ENCODE measurements at regions not wholly inside any gene's neighbourhood (a gene's known extent, or its start where the extent isn't known, plus 50 kb on each side); places are given as distances from the start of the nearest gene placed in this dataset.

DNA sequence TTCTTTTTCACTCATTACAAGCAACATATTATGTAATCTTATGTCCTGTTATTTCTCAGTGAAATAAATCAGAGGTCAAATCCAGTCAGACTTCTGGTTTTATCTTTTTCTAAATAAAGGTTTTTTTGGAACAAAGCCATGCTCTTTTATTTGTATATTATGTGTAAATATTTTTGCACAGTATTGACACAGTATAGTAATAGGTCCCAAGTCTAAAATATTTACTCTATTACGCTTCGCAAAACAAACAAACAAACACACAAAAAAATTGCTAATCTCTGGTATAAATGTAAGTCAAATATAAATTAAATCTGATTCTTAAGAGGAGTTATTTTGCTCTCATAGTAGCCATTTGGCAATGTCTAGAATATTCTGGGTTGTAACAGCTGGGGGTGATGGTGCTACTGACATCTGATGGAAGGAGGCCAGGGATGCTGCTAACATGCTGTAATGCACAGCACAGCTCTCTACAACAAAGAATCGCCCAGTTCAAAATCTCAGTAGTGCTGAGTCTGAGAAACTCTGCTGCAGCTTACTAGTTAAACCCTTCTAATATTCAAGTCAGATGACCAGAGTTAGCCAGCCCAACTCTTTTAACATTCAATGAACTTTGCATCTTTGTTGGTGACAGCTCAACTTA, 602.1 kb downstream of the RAB28 start:
- Mint-ChIP-seq H3K4me1 (ENCODE audit: low read depth in 2 of 2) (no peaks in the 10 kb centered on the region), H3K27ac (no peak overlapping the region), H3K36me3 (peaks cover under 1% of the 10 kb centered on the region), H3K27me3 (no peaks in the 10 kb centered on the region), H3K4me3 (no peak overlapping the region), H3K9me3 (peaks cover 10% of the 10 kb centered on the region)
- no peak for DNase-seq (ENCODE audit: low spot score)
- no peak for ATAC-seq

DNA sequence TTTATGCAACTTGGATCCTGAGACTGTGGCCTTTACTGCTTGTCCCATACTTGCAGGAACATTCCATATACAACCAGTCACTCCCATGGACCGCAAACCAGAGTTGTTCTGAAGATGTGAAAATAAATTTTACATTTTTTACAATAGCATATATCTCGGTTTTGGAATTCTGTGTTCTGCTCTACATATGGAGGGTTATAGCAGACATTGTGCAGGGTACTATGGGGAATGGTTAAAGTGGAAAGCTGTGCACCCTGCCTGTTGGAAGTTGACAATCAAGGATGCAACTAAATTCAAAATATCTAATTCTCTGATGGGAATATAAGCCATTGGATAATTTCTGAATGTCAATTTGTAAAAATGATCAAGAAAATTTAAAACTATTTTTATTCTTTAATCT, 603.3 kb downstream of the RAB28 start:
- H3K36me3 Mint-ChIP-seq: no peaks in the 10 kb centered on the region
- DNase-seq (ENCODE audit: low spot score): no peak
- no peak for ATAC-seq
- peaks cover 14% of the 10 kb centered on the region for H3K9me3 Mint-ChIP-seq
- H3K27ac Mint-ChIP-seq: no peak overlapping the region
- no peak overlapping the region for H3K4me3 Mint-ChIP-seq
- no peaks in the 10 kb centered on the region for H3K4me1 Mint-ChIP-seq (ENCODE audit: low read depth in 2 of 2)
- no peaks in the 10 kb centered on the region for H3K27me3 Mint-ChIP-seq

DNA sequence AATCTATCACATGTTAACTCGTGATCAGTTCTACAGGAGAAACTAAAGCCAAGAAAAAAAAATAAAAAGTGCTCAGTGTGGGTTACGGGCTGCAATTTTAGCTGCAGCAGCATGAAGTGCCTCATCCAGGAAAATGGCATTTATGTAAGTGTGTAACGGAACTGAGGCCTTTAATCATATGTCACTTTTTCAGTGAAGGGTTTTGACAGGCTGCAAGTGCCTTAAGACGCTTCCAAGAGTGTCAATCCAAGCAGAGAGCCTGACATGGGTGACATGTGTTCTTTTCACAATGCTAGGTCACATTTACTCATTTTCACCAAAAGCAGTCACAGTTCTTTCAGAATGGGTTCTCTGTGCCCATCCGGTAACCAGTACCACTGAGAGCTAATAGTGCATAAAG, 604.6 kb downstream of the RAB28 start:
- H3K36me3 Mint-ChIP-seq: no peaks in the 10 kb centered on the region
- H3K4me1 Mint-ChIP-seq (ENCODE audit: low read depth in 2 of 2): no peaks in the 10 kb centered on the region
- ATAC-seq: no peak
- peaks cover 12% of the 10 kb centered on the region for H3K9me3 Mint-ChIP-seq
- DNase-seq (ENCODE audit: low spot score): no peak
- H3K27ac Mint-ChIP-seq: no peak overlapping the region
- no peak overlapping the region for H3K4me3 Mint-ChIP-seq
- H3K27me3 Mint-ChIP-seq: no peaks in the 10 kb centered on the region

DNA sequence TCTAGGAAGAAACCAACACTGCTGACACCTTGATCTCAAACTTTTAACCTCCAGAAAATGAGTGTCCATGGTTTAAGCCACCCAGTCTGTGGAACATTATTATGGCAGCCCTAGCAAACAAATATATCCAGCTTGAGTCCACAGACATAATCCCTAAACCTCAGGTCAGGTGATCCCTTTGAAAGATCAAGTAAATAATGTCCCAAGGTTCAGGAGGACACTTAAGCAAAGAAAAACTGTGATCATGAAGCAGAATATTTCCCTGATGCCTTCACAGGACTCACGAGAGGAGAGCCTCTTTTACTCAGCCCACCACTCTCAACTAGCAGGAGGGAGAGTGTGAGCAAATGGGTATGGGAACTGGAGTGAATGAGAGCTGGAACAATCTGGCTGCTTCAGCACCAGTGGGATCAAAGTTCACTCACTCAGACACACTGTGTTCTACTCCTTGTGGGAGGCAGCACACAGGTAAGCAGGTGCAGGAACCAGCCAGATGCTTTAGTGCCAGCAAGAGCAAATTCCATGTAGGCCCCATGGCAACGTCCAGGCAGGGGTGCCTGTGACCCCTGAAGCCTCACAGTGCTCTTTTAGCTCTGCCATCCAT, 608.4 kb downstream of the RAB28 start:
- H3K4me3 Mint-ChIP-seq: no peak overlapping the region
- no peak for ATAC-seq
- H3K27me3 Mint-ChIP-seq: no peaks in the 10 kb centered on the region
- peaks cover 12% of the 10 kb centered on the region for H3K9me3 Mint-ChIP-seq
- peak; percentile 60 for DNase-seq (ENCODE audit: low spot score)
- H3K27ac Mint-ChIP-seq: no peak overlapping the region
- H3K36me3 Mint-ChIP-seq: no peaks in the 10 kb centered on the region
- no peaks in the 10 kb centered on the region for H3K4me1 Mint-ChIP-seq (ENCODE audit: low read depth in 2 of 2)

DNA sequence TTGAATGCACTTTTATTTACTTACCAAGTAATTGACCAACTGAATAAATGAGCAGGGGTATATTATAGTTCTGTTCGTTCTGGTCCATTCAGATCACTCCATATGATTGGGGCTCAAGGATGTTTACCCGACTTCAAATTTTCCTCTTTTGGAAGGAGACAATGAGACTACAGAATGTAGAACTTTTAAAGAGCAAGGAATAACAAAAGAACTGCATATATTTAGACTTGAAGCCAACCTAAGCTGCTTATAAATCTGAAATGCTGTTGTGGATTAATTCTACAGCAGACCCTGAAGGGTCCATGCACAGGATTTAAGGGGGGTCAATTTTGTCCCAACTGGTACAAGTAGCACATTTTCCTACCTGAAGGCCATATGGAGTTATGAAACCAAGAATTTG, 610.8 kb downstream of the RAB28 start:
- H3K4me3 Mint-ChIP-seq: no peak overlapping the region
- no peak overlapping the region for H3K27ac Mint-ChIP-seq
- no peaks in the 10 kb centered on the region for H3K36me3 Mint-ChIP-seq
- no peak for ATAC-seq
- peaks cover 4% of the 10 kb centered on the region for H3K9me3 Mint-ChIP-seq
- H3K4me1 Mint-ChIP-seq (ENCODE audit: low read depth in 2 of 2): no peaks in the 10 kb centered on the region
- DNase-seq (ENCODE audit: low spot score): no peak
- no peaks in the 10 kb centered on the region for H3K27me3 Mint-ChIP-seq

DNA sequence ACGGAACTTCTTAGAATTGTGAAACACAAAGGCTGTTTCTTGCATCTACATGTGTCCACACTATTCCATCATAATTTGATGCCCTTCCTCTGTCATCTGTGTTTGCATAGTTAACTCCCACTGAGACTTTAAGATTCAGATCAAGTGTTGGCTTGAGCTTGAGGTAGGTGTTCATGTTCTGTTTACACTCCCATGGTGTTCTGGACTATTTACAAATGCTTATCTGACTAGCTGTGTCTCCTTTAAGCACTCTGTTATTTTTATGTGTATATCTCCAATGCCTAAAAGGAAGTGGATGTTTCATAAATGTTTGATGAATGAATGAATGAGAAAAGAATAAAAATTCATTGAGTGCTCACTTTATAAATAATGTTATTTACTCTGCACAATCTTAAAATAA, 622.7 kb downstream of the RAB28 start:
- no peaks in the 10 kb centered on the region for H3K9me3 Mint-ChIP-seq
- no peaks in the 10 kb centered on the region for H3K4me1 Mint-ChIP-seq (ENCODE audit: low read depth in 2 of 2)
- no peak overlapping the region for H3K27ac Mint-ChIP-seq
- no peak overlapping the region for H3K4me3 Mint-ChIP-seq
- no peaks in the 10 kb centered on the region for H3K36me3 Mint-ChIP-seq
- H3K27me3 Mint-ChIP-seq: no peaks in the 10 kb centered on the region
- ATAC-seq: no peak
- no peak for DNase-seq (ENCODE audit: low spot score)

DNA sequence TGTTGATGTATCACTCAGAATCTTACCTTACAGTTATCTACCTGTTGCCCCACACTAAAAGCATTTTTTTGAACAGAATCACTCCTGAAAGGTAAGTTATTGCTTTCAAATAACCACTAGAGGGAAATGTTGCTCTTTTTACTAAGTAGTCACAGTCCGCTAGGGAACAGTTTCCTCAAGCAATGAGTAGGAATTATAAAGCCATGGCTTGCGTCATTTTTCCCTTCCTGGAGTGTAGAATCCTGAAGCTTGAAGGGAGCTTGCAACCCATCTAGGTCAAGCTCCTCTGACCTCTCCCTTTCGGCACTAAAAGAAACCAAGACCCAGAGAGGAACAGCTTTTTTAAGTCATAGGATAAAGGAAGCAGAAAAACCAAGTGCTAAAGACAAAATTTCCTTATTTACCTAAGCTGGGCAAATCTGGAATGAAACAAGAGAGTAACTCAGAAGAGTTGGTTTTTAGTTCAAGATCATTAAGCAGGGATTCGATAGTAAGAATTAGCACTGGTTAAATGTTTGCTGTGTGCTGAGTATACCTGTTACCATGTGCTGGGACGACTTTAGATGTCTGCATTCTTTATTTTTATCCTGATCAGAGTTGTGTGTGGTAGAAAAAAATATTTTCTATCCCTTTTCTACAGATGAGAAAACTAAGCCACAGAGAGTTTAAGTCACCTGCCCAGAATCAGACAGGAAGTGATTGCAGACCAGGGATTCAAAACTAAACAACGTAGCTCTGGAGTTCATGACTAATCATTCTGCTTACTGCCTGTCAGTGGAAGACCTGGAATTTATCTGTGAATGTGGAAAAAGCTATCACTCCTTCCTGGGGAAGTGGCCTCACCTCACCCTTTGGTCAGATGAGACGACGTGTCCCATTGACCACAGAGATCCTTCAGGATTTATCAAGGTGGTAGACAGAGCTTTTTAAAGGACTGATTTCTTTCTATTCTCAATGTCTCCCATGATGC, 631.5 kb downstream of the RAB28 start:
- DNase-seq (ENCODE audit: low spot score) (no peak), ATAC-seq (no peak)
- H3K4me3 Mint-ChIP-seq: no peak overlapping the region
- no peak overlapping the region for H3K27ac Mint-ChIP-seq
- no peaks in the 10 kb centered on the region for H3K27me3 Mint-ChIP-seq
- no peaks in the 10 kb centered on the region for H3K36me3 Mint-ChIP-seq
- H3K4me1 Mint-ChIP-seq (ENCODE audit: low read depth in 2 of 2): no peaks in the 10 kb centered on the region
- no peaks in the 10 kb centered on the region for H3K9me3 Mint-ChIP-seq

DNA sequence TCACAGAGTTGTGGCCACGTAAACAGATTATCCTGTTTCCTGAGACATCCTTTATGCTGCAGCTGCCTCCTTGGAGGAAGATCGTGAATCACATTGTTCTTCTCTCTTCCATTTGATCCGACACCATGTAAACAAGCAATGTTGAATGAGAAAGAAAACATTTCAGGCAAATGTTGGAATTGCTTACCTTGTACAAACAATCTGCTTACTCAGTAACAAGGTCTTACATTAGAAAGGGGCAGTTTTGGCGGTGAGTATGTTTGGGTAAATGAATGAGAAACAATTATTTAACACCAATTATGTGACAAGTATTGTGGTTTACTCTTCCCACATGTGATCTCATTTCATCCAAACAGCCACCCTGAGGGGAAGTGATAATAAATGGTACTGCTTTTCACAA, 637.8 kb downstream of the RAB28 start:
- ATAC-seq: no peak
- no peak for DNase-seq (ENCODE audit: low spot score)
- Mint-ChIP-seq H3K9me3 (peaks cover 2% of the 10 kb centered on the region), H3K4me1 (ENCODE audit: low read depth in 2 of 2) (no peaks in the 10 kb centered on the region), H3K27me3 (no peaks in the 10 kb centered on the region), H3K36me3 (no peaks in the 10 kb centered on the region), H3K4me3 (no peak overlapping the region), H3K27ac (no peak overlapping the region)

DNA sequence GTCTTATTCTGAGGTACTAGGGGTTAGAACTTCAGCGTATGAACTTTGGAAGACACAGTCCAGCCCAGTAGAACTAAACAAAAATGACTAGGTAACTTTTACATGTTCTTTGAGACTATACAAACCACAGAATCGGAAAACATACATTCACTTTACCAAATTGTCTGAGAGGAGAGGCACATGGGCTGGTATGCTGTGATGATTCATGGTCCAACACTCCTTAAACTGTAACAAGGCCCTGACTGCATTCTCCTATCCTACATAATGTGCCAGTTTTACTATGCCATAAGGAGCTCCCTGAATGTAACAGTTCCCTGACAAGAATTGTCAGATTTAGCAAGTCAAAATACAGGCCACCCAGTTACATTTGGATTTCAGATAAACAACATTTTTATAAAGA, 640.0 kb downstream of the RAB28 start:
- Mint-ChIP-seq H3K27ac (no peak overlapping the region), H3K36me3 (peaks cover 3% of the 10 kb centered on the region), H3K4me1 (ENCODE audit: low read depth in 2 of 2) (no peaks in the 10 kb centered on the region), H3K9me3 (peaks cover 7% of the 10 kb centered on the region), H3K27me3 (no peaks in the 10 kb centered on the region), H3K4me3 (no peak overlapping the region)
- no peak for ATAC-seq
- DNase-seq (ENCODE audit: low spot score): no peak

DNA sequence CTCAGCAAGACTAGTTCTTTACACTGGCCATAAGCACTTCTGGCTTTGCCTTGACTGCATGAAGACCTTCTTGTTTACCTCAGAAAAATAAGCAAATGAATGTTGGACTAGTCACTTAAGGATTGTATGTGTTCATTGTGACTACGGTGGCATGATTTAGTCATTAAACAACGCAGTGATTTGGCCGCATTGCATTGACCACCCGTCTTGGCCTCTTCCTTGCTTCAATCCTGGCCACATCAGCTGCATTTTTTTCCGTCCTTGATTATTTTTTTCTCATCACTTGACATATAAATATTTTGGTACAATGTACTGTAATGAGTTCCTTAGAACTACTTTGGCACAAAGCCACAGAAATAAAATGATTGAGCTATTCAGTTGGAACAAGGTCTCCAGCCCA, 656.2 kb downstream of the RAB28 start:
- Mint-ChIP-seq H3K27ac (no peak overlapping the region), H3K4me1 (ENCODE audit: low read depth in 2 of 2) (no peaks in the 10 kb centered on the region), H3K4me3 (no peak overlapping the region), H3K36me3 (no peaks in the 10 kb centered on the region), H3K27me3 (no peaks in the 10 kb centered on the region), H3K9me3 (peaks cover 16% of the 10 kb centered on the region)
- no peak for ATAC-seq
- DNase-seq (ENCODE audit: low spot score): no peak

DNA sequence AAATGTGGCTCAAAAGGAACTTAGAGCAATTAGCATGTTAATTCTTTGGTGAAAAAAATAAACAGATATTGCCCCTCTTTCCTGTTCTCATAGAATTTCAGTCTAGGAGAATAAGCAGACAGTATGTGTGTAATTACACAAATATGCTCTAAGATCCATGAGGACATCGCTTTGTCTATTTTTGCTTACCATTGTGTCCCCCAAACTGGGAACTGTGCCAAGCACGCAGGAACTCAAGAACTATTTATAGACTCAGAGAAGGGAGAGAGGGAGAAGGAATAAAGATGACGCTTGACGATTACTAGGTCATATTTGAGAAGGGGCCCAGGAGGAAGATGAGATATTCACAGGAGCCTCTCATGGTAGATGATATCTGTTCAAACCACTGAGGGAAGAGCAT, 692.6 kb downstream of the RAB28 start:
- no peak overlapping the region for H3K4me3 Mint-ChIP-seq
- no peak for ATAC-seq

DNA sequence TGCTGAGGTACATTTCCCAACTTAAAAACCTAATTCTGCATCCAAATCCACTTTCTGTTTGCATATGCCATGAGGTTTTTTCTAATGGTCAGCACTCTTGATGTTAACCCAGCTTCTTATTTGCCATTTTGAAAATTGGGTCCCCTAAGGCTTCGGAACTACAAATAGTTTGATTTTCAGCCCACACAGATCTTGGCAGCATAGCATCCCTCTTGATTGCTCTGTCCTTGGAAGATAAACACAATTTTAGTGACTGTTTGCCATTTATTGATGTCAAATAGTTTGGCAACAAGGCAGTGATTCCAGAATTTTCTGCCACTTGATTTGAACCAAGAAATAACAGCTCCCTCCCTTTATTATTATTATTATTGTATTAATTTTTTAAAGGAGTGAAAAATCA, 696.9 kb downstream of the RAB28 start:
- H3K4me1 Mint-ChIP-seq (ENCODE audit: low read depth in 2 of 2): no peaks in the 10 kb centered on the region
- H3K27ac Mint-ChIP-seq: no peak overlapping the region
- DNase-seq (ENCODE audit: low spot score) (no peak), ATAC-seq (no peak)
- H3K27me3 Mint-ChIP-seq: no peaks in the 10 kb centered on the region
- no peak overlapping the region for H3K4me3 Mint-ChIP-seq
- peaks cover 7% of the 10 kb centered on the region for H3K36me3 Mint-ChIP-seq
- H3K9me3 Mint-ChIP-seq: peaks cover 20% of the 10 kb centered on the region

More for the DNA sequence above, 692.6 kb downstream of the RAB28 start:
- no peaks in the 10 kb centered on the region for H3K36me3 Mint-ChIP-seq
- no peak for DNase-seq (ENCODE audit: low spot score)
- H3K9me3 Mint-ChIP-seq: peaks cover 11% of the 10 kb centered on the region
- H3K4me1 Mint-ChIP-seq (ENCODE audit: low read depth in 2 of 2): no peaks in the 10 kb centered on the region
- no peak overlapping the region for H3K27ac Mint-ChIP-seq
- H3K27me3 Mint-ChIP-seq: no peaks in the 10 kb centered on the region

DNA sequence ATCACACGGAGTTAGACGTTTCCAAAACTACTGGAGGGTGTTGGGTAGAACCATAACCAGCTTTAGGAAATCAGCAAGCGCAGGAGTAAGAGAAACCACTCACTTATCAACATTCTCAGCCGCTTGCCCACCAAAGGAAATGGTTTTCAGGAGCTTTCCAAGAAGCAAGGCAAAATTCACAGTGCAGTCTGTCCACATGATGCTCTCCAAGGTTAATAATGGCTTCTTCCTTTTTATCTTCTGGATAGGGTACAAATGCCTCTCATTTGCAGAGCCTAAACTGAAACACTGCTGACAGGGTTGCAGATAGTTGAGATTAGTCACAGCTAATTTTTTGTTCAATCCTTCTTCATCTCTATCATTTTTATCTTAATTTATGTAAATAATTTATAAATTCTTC, 705.4 kb downstream of the RAB28 start:
- H3K27ac Mint-ChIP-seq: no peak overlapping the region
- no peaks in the 10 kb centered on the region for H3K36me3 Mint-ChIP-seq
- H3K9me3 Mint-ChIP-seq: peaks cover 6% of the 10 kb centered on the region
- no peaks in the 10 kb centered on the region for H3K4me1 Mint-ChIP-seq (ENCODE audit: low read depth in 2 of 2)
- no peak for ATAC-seq
- no peak overlapping the region for H3K4me3 Mint-ChIP-seq
- H3K27me3 Mint-ChIP-seq: no peaks in the 10 kb centered on the region
- DNase-seq (ENCODE audit: low spot score): no peak

DNA sequence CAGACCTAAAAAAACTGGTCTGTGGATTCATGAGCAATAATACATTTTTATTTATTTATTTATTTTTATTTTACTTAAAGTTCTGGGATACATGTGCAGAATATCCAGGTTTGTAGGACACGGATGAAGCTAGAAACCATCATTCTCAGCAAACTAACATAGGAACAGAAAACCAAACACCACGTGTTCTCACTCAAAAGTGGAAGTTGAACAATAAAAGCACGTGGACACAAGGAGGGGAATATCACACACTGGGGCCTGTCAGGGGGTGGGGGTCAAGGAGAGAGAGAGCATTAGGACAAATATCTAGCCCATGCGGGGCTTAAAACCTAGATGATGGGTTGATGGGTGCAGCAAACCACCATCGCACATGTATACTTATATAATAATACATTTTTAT, 705.9 kb downstream of the RAB28 start:
- H3K27me3 Mint-ChIP-seq: no peaks in the 10 kb centered on the region
- peaks cover 6% of the 10 kb centered on the region for H3K9me3 Mint-ChIP-seq
- H3K4me3 Mint-ChIP-seq: no peak overlapping the region
- DNase-seq (ENCODE audit: low spot score) (no peak), ATAC-seq (no peak)
- H3K36me3 Mint-ChIP-seq: no peaks in the 10 kb centered on the region
- H3K4me1 Mint-ChIP-seq (ENCODE audit: low read depth in 2 of 2): no peaks in the 10 kb centered on the region
- H3K27ac Mint-ChIP-seq: no peak overlapping the region
